Right lobe of liver (tissue), 4 donors: ENCODE measurements at regions not wholly inside any gene's neighbourhood (a gene's known extent, or its start where the extent isn't known, plus 50 kb on each side); places are given as distances from the start of the nearest gene placed in this dataset.

Source experiments
- CTCF ChIP-seq, 4 donors: fragments of 200-600 bp in 3 of 4; fragments of 450-650 bp in 1 of 4; IDR thresholded peaks; one replicate each; pipeline versions ENCODE4 v1.5.1 to v1.8.0; 2016 to 2022; ENCODE audit warnings: antibody characterized with exemption in 4 of 4, mild to moderate bottlenecking in 2 of 4
- POLR2A ChIP-seq: fragments of 450-650 bp; IDR thresholded peaks from one replicate; pipeline ENCODE4 v1.6.1; 2017; ENCODE audit warnings: antibody characterized with exemption, mild to moderate bottlenecking
- donor health status: DM: no; HTN: no; CAD: no.
- donor health status: DM: no; HTN: no; CAD: no.
- donor health status: DM: no; HTN: yes; CAD: no.

GRCh38 chr12:89828575-89828974, 119.9 kb upstream of the ATP2B1 start:
- TF ChIP-seq POLR2A (no peak), CTCF (IDR thresholded peaks at IDR 0.05) (no peak)
